HG03558 (cell line): ENCODE measurements at regions not wholly inside any gene's neighbourhood (a gene's known extent, or its start where the extent isn't known, plus 50 kb on each side); places are given as distances from the start of the nearest gene placed in this dataset.
"Not testable (repeated sequence)": the region's sequence is repeated elsewhere in the genome, so short reads cannot be mapped to it uniquely, and the experiment has no call there.

Experiments
- ATAC-seq: cut with Tn5 transposase; IDR thresholded peaks from one replicate; pipeline ENCODE4 v1.9.1; 2021; ENCODE audit warnings: moderate number of reproducible peaks; ENCODE audit not compliant: unreplicated experiment; ENCODE audit errors: extremely low read depth

DNA sequence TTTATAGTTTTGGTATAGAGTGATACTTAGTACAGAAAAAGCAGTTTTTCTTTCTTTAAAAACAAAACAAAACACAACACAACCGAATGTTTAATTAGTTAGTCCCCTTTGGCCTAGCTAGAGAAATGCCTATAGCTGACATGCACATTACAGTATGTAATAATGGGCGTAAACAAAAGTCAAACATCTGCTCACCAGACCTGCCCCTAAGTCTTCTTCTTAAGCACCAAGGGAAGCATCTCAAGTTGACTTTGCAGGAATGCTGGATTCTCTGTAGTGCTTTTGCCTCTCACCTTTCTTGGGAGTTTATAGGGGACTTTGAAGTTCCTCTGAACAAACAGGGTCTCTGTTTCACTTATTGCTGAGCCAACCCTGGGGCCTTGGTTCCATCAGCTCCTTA lies 143.7 kb downstream of the TM2D1 start:
- ATAC-seq: no peak

DNA sequence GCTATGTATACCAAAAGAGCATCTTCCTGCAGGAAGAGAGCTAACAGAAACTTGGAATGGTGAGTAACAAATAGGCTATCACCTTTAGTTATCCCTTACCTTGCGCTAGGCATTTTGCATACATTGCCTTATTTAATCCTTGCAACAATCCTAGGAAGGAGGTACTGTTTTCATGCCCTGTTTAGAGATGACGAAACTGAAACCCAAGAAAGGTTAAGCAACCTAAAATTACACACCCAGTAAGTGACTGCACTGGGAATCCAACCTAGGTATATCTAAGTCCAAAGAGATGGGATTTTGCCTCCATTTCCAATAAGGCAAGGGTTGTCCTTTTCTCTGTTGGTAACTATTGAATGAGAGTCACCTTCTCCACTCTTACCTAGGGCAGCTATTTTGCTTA lies 144.5 kb downstream of the TM2D1 start:
- no peak for ATAC-seq

DNA sequence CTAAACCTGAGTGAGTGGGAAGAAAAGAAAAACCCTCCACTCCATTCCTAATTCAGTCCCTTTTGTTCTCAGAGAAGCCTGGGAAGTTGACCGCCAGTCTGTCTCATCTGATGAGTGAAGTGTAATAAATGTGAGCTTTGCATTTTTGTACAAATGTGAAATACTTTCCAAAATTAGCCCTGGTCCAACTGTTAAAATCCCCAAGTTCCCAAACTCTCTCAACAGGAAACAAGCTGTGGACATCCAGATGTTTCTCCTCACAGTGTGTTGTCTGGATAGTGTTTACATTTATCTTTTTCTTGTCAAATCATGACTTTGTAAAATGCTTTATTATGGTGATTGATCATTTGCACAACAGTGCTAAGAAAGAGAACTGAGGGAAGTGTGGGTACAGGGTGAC lies 145.1 kb downstream of the TM2D1 start:
- ATAC-seq: no peak

DNA sequence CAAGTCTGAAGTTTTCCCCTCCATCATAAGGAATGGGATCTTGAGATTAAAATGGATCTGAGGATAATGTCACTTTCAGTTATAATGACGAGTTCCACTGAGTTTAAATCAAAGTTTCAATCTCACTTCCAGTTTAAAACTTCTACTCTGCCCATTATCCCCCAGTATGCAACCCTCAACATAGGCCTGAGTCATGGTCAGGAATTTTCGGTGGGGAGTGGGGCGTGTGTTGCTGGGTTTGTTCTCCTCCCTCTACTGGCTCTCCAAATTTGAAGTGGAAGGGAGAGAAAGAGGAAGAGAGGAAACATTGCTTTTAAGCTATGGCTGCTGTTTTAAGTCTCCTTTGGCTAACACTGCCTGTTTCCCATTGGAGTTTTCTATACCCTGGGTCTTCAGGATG lies 152.9 kb downstream of the TM2D1 start:
- ATAC-seq: no peak

DNA sequence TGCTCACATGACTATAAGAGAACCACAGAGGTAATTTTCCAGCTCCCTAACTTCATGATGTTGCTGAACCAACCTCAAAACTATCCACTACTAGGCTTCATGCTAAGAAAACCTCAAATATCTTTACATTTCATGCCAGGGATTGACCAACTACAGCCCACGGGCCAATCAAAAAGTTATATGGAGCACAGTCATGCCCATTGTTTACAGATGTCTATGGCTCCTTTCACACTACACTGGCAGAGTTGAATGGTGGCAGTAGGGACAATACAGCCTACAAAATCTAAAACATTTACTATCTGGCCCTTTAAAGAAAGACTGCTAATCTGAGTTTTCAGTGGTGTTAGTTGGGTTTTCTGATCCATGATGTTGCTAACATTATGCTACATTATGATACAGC lies 154.8 kb downstream of the TM2D1 start:
- no peak for ATAC-seq

DNA sequence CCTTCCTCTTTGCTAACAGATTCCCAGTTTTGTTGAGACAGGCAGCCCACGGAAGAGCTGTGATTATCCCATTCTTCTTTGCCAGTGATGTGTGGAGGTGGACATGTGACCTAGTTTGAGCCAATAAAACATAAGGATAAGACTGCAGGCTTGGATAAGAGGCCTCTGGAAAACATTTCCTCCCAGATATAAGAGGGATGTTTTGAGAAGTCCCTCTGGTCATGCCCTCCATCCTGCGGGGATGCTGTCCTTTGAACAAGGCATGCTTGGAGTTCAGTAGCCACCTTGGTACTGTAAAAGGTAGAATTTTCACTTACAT lies 155.7 kb downstream of the TM2D1 start:
- ATAC-seq: no peak

DNA sequence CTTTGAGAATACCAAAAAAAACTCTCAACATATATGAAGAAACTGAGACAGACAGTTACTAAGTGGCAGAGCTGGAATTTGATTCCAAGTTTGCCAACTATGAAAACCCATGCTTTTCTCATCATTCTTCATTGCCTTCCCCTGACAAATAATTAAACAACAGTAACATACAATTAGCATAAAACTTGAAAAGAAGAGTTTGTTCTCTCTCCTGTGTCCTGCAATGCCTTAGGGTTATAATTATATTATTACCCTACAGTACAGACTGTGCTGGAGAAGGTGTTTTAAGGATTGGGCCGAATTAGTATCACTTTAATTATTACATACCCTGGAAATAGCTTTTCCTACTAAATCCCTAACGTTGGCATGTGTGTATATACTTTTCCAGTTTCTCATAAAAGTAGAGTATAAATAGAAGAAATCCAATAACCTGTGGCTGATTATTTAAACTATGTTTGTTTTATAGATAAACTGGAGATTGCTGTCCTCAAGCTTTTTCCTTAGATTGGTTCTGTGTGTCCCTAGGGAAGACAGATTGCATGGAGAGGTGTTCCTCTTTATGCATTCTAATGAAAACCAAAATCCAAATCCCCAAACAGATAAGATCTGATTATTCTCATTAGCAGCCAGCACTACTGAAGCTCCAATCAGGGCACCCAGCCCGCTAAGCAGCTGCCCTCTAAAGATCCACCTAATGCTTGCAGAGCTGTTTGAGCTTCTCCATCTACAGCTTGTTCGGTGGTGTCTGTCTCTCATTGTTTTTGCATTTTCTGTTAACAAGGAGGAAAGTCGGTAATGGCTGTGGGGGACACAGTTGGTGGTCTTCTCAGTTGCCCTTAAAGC lies 156.3 kb downstream of the TM2D1 start:
- ATAC-seq: no peak

DNA sequence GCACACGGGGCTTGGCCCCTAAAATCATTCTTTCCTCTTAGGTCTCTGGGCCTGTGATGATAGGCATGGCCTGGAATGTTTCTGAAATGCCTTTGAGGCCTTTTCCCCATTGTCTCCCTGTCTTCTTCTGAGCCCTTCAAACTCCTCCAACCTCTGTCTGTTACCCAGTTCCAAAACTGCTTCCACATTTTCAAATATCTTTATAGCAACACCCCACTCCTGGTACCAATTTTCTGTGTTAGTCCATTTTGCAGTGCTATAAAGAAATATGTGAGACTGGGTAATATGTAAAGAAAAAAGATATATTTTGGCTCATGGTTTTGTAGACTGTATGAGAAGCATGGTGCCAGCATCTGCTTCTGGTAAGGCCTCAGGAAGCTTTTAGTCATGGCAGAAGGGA lies 158.8 kb downstream of the TM2D1 start:
- ATAC-seq: no peak

DNA sequence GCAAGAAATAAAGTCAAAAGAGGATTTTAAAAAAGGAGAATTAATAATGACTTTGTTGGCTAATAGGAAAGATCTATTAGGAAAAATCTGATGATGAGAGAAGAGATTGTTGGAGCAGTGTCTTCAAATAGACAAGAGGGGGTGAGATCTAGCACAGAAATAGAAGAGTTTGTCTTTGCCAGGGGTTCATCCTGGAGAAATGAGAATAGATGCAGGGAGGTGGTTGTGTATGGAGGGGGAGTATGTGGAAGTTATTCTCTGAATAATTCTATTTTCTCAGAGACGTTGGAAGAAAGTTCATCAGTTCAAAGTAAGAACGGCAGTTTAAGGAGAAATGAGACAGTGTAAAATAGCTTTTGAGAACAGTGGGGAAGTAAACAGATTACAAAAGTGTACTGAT lies 161.3 kb downstream of the TM2D1 start:
- ATAC-seq: no peak

DNA sequence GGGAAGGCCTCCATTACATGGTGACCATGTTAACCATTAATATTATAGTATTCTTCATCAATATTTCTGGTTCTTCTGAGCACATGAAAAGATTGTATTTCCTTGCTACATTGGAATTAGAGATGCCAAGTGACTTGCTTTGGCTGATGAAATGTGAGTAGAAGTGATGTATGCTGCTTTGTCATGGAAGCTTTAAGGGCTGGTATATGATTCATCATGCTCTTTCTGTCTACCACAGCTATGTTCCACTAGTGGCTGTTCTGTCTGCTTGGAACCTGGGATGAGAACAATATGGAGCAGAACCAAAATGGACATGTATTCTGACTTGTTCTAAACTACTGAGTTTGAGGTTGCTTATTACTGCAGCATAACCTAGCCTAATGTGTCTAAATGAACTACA lies 163.3 kb downstream of the TM2D1 start:
- ATAC-seq: no peak

DNA sequence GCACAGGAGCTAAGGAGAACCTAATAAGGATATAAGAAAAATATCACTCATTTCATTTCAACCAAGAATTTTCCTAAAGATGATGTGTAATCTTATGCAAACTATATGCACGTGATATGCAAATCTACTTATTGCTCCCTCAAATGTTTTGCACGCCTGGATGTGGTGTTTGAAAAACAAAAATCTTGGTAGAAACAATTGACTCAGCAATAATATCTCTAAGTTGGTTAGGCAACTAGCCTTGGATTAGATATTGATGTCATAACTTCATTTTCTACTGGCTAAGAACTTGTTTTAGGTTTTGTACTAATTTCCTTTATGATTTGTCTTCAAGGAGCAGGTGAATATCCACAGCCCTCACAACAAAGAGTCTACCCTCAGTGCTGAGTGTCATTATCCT lies 164.6 kb downstream of the TM2D1 start:
- ATAC-seq: no peak

DNA sequence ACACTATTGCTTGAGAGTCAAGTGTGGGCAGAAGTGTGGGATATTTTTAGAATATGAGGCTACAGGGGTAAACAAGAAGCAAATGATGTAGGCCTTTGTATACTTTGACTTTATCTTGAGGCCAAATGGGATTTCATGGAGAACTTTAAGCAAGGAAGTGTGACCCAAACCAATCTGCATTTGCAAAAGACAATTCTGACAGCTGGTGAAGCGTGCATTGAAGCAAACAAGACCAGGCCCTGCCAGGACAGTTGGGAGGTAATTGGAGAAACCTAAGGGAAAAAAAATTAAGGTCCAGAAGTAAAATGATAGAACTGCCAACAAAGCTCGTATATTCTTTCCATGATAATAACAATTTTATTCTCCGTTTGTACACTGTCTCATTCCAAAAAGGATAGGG lies 168.3 kb downstream of the TM2D1 start:
- no peak for ATAC-seq

DNA sequence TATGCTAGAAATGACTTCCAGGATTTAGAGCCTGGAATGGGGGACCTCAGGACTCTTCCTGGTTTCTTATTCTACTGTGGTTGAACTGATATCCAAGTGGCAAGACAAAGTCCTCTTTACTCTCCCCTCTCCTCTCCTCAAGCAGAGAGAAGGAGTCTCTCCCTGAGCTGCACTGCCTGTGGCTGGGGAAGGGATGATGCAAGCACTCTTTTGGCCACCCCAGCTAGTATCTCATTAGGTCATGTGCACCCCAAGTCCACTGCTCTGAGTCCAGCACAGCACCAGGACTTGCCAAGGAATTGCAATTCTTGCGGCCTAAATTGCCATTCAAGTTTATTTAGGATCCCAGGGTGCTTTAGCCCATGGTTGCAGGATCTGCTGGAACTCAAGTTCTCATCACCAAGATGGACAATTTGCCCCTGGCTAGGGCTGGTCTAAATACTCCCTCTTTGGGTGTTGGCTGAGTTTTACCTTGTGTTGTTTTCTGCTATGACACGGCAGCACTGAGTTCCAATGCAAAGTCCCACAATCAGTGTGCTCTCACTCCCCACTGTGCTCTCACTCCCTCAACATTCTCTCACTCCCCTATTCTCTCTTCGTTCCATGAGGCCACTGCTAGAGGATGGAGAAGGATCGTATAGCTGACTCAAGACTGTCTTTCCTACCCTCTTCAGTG lies 172.2 kb downstream of the TM2D1 start:
- no peak for ATAC-seq

DNA sequence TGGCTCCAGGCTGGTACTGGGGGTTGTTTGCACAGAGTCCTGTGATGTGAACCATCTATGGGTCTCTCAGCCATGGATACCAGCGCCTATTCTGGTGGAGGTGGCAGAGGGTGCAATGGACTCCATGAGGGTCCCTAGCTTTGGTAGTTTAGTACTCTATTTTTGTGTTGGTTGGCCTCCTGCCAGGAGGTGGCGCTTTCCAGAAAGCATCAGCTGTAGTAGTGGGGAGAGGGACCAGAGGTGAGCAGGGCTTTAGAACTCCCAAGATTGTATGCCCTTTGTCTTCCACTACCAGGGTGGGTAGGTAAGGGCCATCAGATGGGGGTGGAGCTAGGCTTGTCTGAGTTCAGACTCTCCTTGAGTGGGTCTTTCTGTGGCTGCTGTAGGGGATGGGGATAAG lies 177.6 kb downstream of the TM2D1 start:
- not testable (repeated sequence) for ATAC-seq

DNA sequence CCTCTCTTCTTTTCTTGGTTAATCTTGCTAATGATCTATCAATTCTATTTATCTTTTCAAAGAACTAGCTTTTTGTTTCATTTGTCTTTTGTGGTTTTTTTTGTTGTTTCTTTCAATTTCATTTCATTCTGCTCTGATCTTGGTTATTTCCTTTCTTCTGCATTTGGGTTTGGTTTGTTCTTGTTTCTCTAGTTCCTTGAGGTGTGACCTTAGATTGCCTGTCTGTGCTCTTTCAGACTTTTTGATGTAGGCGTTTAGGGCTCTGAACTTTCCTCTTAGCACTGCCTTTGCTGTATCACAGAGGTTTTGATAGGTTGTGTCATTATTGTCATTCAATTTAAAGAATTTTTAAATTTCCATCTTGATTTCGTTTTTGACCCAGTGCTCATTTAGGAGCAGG lies 180.1 kb downstream of the TM2D1 start:
- ATAC-seq: not testable (repeated sequence)

DNA sequence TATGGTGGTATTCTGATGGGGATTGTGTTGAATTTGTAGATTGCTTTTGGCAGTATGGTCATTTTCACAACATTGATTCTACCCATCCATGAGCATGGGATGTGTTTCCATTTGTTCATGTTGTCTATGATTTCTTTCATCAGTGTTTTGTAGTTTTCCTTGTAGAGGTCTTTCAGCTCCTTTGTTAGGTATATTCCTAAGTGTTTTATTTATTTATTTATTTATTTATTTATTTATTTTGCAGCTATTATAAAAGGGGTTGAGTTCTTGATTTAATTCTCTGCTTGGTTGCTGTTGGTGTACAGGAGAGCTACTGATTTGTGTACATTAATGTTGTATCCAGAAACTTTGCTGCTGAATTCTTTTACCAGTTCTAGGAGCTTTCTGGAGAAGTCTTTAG lies 181.4 kb downstream of the TM2D1 start:
- ATAC-seq: not testable (repeated sequence)

DNA sequence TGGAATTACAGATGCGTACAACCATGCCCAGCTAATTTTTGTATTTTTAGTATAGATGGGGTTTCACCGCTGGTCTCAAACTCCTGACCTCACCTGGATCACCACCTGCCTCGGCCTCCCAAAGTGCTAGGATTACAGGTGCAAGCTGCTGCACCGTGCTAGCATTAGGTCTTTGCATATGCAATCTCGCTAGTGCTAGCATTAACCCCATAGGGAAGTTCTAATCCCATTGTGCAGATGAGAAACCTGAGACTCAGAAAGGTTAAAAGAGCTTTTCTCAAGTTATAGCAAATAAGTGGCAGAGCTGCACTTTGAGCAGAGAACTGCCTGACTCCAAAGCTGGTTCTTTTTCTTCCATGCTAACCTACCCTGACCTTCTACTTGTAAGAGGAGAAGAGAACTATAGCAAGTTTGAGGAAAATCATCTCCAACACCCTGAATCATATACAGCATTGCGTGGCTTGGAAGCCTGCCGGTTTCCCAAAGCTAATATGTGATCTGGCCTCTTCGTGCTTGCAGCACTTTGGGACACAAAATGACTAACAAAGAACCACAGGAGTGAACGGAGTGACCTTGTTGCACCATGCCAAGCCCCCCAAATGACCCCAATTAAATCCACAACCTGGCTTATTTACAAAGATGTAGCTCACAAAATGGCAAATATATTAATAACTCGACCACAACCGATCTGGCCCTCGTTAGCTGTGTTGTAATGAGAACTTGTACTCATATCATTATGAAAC lies 185.1 kb downstream of the TM2D1 start:
- ATAC-seq: no peak

DNA sequence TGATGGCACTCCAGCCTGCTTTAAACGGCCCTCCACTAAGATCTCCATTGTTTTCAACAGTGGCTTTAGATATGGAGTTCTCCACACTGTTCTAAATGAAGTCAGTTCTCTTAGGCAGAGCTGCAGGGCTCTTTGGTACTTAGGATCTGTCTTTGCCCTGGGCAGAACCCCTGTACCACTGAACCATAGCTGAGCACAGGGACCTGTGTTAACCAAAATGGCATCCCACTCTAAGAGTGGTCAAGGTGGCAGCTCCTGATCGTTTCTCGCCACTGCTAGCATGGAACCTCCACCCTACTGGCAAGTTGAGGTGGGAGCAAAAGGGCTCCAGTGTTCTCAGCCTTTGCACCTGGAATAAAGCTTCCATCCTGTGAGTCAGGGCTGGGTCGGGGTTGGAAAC lies 186.7 kb downstream of the TM2D1 start:
- no peak for ATAC-seq

DNA sequence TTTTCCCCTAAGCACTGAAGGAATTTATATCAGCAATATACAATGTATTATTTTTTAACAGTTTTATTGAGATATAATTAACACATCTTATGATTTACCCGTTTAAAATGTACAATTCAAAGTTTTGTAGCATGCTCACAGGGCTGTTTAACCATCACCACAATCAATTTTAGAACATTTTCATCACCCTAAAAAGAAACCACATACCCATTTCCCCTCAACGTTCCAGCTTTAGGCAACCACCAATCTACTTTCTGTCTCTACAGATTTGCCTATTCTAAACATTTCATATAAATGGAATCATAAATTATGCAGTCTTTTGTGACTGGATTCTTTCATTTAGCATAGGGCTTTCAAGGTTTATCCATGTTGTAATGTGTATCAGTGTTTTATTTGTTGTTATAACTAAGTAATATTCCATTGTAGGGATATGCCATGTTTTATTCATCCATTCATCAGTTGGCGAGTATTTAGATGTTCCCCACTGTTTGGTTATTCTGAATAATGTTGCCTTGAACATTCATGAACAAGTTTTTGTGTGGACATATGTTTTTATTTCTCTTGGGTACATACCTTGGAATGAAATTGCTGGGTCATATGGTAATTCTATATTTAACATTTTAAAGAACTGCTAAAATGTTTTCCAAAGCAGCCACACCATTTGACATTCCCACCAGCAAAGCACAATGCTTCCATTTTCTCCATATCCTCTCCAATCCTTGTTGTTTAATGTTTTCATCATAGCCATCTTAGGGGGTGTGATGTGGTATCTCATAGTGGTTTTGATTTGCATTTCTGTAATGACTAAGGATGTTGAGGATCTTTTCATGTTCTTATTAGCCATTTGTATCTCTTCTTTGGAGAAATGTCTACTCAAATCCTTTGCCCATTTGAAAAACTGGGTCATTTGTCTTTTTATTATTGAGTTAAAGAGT lies 188.5 kb downstream of the TM2D1 start:
- ATAC-seq: no peak

DNA sequence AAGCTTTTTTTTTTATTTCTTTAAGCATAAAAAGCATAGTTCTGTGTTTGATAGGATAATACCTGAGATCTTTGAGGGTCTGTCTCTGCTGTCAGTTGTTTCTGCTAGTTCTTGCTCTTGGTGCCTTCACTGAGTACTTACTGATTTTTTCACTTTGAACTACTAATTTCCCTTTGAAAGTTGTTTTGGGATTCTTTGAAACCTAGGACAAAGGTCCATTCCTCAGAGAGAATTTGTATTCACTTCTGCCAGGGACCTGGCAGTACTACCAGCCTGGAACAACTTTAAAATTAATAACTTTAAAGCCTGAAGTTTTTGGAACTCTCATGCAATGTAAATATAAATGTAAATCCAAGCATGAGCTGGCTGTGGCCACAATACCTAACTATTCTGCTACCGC lies 190.1 kb downstream of the TM2D1 start:
- no peak for ATAC-seq
